Esophagus mucosa (tissue), 1 donor: ENCODE measurements at regions not wholly inside any gene's neighbourhood (a gene's known extent, or its start where the extent isn't known, plus 50 kb on each side); places are given as distances from the start of the nearest gene placed in this dataset.
"Not testable (repeated sequence)": the region's sequence is repeated elsewhere in the genome, so short reads cannot be mapped to it uniquely, and the experiment has no call there.

Experiments
- ATAC-seq: fragments of 200-7000 bp; cut with Tn5 transposase; one replicate; pipeline ENCODE4 v1.9.1; 2020
- donor health status: DM: yes; HTN: yes; CAD: no.

DNA sequence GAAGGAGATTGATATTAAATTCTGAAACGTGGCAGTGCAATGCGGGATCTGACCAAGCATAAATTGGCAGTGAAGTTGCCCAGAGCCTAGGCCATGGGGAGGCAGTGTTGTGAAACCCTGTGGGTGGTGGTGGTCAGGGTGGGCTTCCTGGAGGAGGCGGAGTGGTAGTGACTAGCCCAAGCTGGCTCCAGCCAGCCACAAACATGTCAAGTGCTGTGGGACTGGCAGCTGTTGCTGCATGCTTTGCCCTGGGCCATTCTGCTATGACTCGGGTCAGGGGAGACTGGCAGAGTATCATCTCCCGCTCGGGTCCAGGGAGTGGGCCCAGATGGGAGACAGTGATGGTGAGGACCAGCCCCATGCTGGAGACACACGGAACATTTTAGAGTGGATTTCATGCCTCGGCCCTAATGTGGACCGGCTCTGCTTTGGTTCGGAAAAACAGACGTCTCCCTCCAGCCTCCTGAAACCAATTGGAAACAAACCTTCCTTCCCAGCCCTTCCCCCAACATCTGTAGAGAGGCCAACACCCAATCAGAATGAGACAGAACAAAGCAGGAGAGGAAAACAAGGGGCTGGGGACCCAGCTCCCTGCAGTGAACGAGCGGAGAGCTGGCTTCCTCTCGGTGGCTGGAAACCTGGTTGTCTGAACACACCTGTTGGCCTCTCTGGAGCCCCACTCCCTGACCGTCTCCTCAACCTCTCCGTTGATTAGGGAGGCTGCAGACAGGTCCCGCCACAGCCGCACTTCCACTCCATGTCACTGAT, 58.2 kb downstream of the TMEM270 start:
- ATAC-seq = no peak

DNA sequence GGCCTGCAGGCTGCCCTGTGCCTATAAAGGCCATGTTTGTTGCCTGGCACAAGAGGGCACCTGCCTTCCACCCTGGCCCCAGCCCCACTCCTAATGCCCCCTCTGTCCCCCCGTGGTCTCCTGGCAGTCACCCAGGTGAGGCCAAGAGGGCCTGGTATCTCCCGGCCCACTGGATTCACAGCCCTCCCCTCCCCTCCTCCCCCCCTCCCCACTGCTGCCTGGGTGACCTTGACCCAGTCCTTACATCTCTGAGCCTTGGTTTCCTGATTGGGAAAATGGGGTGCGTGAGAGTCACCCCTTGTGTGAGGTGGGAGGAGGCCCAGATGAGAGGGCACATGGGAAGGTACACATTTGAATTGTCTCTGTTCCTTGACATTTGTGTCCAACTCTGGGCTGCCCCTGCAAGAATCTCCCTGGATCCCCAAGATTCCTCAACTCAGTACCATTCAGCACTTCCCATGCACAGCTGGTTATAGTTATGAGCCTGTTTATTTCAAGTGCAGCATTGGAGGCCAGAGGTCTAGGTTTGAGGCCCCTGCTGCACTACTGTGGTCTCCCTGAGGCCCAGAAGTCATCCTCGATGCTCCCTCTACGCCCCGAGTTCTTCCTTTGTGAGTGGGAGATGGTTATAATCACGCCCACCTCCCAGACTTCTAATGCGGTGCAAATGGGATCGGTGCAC, 58.9 kb downstream of the TMEM270 start:
- ATAC-seq = no peak

DNA sequence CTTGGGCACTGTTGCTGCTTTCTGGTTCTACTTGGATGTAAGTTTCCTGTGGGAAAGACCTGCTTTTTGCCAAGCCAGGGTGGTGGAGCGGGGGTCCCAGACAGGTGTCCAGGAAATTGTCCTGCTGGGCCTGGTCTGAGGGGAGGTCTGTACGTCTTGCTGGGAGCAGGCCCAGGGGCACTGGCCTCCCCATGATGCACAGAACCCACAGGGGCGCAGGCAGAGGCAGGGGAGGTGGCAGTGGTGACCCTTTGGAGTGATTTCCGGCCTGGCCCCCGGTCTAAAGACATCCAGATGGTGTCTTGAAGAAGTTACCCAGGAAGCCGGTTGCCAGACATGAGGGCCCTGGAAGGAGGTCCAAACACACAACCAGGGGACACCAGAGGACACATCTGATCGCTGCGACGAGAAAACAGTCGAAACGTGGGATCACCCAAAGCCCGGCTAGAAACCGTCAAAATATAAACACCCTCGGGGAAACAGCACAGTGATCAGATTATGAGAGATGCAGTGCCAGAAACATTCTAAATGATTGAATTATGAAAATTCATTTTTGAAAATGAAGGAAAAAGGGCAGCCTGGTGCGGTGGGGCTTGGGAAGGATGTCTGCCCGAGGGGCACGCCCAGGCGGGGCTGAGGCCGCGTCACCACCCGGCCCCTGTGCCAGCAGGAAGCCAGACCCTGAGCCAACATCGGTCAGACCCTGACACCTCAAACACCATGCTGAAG, 59.6 kb downstream of the TMEM270 start:
- no peak for ATAC-seq

DNA sequence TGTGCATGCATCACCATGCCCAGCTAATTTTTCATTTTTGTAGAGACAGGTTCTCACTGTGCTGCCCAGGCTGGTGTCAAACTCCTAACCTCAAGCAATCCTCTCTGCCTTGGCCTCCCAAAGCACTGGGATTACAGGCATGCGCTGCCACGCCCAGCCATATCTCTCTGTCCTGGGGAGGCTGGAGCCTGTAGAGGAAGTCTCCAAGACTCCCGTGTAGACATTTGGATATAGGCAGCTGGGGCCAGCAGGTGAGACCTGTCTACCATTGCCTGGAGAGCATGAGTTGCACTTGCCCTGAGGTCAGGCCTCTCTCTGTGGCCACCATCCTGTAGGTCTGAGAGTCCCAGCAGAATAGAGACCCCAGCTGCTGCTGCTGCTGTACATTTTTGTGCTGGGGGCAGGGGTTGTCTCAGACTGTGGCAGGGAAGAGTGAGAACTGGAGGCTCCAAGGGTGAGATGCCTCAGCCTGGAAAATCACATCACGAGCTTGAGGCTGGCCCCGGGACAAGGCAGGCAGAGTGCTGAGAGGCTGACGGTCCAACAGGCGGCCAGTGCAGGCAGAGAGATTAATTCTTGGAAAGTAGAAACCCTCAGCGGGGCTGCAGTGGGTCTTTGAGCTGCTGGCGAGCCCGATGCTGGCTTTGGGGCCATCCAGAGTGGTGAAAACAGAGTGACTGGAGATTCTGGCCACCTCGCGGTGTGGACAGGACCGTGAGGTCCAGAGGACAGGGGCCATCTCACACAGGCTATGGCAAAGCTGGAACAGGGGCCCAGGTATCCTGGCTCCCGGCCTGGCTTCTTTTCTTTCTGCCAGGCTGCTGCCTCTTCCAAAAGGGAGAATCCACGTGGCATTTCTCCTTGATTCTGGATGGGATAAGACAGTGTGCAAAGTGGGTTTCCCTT, 60.9 kb downstream of the TMEM270 start:
- no peak for ATAC-seq

DNA sequence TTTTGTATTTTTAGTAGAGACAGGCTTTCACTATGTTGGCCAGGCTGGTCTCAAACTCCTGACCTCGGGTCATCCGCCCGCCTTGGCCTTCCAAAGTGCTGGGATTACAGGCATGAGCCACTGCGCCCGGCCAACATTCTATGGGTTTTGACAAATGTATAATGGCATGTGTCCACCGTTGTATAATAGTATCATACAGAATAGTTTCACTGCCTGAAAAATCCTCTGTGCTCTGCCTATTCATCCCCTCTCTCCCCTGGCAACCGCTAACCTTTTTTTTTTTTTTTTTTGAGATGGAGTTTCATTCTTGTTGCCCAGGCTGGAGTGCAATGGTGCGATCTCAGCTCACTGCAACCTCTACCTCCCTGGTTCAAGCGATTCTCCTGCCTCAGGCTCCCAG, 67.7 kb downstream of the TMEM270 start:
- not testable (repeated sequence) for ATAC-seq

DNA sequence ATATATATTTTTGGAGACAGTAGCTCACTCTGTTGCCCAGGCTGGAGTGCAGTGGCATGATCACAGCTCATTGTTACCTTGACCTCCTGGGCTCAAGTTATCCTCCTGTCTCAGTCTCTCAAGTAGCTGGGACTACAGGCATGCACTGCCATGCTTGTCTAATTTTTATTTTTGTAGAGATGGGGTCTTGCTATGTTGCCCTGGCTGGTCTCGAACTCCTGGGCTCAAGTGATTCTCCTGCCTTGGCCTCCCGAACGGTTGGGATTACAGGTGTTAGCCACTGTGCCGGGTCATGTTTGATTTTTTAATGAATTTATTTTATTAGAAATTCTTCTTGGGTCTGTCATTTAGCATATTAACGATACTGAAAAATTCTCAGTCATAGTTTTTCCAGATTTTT, 70.5 kb downstream of the TMEM270 start:
- no peak for ATAC-seq

DNA sequence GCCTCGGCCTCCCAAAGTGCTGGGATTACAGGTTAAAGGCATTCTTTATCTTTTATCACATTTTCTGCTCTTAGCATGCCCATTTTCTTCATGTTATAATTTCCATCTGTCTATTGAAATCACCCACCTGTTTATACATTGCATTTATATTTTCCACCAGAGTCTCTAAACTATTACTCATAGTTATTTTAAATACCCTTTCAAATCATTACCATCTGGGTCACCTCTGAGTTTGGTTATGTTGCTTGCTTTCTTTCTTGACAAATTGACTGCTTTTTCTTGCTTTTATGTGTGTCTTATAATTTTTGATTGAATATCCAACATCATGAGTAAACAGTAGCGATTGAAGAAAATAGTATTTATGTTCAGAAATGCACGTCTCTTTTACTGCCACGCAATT, 71.4 kb downstream of the TMEM270 start:
- no peak for ATAC-seq

DNA sequence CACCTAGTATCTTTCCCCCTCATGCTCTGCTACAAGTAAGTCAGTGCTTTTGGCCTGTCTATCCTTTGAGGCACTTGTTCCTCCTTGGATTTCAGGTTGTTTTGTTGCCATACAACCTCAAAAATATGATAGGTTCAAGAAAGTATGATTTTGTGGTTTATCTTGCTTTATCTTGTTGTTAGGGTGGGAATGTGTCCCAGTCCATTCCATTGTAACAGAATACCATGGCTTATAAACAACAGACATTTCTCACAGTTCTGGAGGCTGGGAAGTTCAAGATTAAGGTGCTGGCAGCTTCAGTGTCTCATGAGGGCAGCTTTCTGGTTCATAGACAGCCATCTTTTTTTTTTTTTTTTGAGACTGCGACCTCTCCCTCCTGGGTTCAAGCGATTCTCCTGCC, 72.1 kb downstream of the TMEM270 start:
- no peak for ATAC-seq

DNA sequence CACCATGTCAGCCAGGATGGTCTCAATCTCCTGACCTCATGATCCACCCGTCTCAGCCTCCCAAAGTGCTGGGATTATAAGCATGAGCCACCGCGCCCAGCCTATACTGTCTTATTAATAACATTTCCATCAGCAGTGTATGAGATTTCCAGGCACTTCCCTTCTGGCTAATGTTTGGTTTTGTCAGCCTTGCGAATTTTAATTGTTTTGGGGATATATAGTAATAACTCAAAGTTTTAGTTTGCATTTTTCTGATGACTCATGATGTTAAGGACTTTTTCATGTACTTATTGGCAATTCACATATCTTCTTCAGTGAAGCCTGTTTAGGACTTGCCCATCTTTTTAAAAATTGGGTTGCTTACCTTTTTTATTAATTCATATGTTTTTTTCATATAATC, 76.0 kb downstream of the TMEM270 start:
- peak; percentile 47 for ATAC-seq

DNA sequence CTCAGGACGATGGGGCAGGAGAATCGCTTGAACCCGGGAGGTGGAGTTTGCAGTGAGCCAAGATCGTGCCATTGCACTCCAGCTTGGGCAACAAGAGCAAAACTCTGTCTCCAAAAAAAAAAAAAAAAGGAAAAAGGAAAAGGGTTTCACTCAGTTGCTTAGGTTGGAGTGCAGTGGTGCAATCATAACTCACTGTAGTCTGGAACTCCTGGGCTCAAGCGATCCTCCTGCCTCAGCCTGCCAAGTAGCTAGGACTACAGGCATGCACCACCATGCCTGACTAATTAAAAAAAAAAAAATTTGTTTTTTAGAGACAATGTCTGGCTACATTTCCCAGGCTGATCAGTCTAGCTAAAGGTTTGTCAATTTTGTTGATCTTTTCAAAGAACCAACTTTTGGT, 76.7 kb downstream of the TMEM270 start:
- ATAC-seq = peak; percentile 74

DNA sequence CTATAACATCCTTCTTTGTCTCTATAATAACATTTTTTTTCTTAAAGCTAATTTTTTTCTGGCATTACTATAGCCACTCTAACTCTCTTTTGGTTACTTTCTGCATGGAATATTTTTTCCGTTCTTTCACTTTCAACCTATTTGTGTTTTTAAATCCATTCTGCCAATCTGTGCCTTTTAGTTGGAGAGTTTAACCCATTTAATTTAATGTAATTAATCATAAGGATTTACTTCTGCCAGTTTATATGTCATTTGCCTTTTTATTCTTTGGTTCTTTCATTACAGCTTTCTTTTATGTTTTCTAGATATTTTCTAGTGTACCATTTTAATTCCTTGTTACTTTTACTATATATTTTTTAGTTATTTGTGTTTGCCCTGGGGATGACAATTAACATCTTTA, 78.6 kb downstream of the TMEM270 start:
- no peak for ATAC-seq

DNA sequence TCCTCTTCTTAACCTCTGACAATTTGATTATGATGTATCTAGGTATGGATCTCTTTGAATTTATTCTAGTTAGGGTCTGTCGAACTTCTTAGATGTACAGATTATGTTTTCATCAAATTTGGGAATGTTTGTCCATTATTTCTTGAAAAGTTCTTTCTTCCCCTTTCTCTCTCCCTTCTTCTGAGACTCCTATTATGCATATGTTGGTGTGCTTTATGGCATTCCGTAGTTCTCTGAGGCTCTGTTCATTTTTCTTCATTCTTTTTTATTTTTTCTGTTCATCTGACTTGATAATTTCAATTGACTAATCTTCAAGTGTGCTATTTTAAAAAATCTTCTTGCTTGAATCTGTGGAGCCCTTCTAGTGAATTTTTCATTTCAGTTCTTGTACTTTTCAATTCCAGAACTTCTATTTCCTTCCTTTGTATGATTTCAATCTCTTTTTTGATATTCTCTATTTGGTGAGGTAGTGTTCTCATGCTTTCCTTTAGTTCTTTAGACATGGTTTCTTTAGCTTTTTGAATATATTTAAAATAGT, 79.8 kb downstream of the TMEM270 start:
- no peak for ATAC-seq

DNA sequence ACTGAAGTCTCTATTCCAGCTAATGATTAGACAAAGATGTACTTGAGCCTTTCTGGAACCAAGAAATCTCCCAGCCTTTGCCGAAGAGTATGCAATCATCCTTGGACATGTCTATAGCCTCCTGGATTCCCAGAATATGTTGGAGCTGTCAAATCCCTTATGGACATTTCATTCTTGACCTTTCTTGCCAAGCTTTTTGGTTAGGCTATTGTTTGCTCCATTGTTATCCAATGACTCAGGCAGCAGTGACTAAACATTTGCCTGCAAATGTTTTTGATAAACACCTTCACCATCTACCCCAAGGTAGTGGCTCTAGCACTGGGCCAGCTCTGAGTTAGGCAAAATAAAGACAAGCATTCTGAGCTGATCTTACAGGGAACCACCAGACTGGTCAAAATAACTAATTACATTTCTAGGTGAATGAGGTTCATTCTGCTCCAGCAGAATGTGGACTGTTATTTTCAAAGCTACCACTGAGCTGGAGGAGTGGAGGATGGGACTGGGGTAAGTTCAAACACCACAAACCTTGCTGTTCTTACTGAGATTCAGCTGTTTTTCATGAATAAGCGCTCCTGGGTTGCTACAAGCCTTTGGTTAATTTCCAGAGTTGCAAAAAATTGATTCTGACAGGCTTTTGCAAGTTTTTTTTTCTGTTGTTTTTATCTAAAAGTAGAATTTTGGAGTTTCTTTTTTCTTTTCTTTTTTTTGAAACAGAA, 81.0 kb downstream of the TMEM270 start:
- ATAC-seq = peak; percentile 29

DNA sequence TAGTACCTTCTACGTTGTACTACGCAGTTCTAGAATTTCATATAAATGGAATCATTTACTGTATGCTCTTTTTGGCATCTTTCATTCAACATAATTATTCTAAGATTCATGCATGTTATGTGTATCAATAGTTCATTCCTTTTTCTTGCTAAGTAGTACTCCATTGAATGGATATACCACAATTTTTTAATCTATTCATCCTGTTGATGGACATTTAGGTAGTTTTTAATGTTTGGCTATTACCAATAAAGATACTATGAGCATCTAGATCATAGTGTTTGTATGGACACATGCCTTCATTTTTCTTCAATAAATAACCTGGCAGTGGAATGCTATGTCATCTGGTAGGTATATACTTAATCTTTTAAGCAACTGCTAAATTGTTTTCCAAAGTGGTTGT, 83.0 kb upstream of the ELN start:
- no peak for ATAC-seq

DNA sequence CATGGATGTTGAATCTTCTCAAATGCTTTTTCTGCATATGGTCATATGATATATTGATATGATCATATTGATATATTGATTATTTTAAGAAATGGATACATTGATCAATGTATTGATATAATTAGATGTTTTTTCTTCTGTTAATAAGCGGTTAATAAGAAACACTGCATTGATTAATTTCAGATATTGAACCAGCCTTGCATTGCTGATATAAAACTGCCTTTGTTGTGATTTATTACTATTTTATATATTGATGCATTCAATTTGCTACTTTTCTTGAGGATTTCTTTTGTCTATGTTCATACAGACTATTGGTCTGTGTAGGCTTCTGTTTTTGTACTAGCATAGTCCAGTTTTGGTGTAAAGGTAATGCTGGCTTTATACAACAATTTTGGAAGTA, 79.7 kb upstream of the ELN start:
- ATAC-seq = no peak

DNA sequence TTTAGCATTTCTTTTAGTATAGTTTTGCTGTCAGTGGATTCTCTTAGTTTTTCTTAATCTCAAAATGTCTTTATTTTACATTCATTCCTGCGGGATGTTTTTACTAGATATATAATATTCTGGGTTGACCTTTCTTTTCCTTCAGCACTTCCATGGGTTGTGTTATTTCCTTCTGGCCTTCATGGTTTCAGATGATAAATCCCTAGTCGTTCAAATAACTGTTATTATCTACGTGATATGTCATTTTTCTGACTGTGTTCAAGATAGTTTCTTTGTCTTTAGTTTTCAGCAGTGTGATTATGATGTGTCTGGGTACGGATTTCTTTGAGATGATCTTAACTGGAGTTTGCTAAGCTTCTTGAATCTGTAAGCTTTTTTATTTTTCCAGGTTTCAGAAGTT, 75.7 kb upstream of the ELN start:
- no peak for ATAC-seq

DNA sequence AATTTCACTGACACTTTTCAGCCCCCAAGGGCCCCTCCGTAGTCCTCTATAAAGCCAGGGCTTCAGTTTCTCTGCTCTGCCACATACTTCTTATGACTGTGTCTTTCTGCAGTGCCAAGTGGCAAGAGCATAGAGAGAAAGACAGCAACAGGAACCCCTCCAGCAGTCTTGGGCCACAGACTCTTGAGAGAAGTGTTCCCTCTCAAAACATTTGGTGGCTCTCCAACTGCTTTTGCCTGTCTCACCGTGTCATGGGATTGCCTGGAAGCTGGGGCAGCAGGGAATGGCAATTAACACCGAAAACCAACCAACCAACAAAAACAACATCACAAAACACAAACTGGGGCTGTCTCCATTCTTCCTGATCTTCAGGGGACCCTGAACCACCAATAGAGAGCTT, 73.8 kb upstream of the ELN start:
- no peak for ATAC-seq

DNA sequence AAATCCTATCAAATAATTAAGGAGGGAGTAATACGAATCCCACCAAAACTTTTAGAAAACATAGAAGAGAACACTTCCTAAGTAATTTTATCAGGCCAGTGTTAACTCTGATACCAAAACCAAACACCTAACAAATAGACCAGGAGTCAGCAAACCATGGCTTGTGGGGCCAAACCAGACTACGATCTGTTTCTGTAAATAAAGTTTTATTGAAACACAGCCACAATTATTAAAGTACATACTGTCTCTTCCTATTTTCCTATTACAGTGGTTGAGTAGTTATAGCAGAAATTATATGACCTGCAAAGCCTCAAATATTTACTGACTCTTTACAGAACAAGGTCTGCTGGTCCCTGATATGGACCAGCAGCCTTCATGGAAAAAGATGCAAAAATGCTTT, 73.1 kb upstream of the ELN start:
- ATAC-seq = no peak

DNA sequence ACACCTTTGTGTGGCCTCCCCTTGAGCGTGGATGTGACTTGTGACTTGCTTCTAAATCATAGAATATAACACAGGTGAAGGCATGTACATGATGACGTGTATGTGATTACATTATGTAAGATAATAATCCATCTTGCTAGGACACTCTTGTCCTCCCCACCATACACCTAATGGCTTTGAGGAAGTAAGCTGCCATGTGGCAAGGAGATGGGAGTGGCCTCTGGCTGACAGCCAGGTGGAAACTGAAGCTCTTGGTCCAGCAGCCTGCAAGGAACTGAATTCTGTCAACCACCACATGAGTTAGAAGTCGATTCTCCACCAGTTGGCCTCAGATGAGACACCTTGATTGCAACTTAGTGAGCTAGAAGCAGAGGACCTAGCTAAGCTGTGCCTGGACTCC, 67.4 kb upstream of the ELN start:
- ATAC-seq = peak; percentile 93

DNA sequence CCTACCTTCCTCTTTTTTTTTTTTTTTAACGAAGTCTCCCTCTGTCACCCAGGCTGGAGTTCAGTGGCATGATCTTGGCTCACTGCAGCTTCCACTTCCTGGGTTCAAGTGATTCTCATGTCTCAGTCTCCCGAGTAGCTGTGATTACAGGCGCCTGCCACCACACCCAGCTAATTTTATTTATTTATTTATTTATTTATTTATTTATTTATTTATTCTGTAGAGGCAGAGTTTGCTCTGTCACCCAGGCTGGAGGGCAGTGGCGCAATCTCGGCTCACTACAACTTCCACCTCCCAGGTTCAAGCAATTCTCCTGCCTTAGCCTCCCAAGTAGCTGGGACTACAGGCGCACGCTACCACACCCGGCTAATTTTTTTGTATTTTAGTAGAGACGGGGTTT, 66.0 kb upstream of the ELN start:
- not testable (repeated sequence) for ATAC-seq

DNA sequence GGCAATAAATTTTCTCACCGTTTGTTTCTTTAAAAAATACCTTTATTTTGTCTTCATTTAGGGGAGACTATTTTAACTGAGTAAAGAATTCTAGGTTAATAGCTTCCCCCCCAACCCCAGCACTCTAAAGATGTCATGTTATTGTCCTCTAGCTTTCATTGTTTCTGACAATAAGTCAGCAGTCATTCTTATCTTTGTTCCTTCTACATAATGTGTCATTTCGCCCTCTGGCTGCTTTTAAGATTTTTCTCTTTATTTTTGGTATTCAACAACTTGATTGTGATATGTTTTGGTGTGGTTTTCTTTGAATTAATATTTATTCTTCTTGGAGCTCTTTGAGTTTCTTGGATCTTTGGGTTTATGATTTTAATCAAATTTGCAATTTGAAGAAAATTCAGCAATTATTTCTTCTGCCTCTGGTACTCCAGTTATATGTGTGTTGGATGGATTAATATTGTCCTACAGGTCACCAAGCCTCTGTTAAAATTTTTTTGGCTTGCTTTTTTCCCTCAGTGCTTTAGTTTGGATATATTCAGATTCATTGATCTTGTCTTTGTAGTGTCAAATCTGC, 64.6 kb upstream of the ELN start:
- ATAC-seq = no peak
